Occipital lobe (tissue), 1 donor: ENCODE measurements at regions not wholly inside any gene's neighbourhood (a gene's known extent, or its start where the extent isn't known, plus 50 kb on each side); places are given as distances from the start of the nearest gene placed in this dataset.
"Not testable (repeated sequence)": the region's sequence is repeated elsewhere in the genome, so short reads cannot be mapped to it uniquely, and the experiment has no call there.

Source experiments
- DNase-seq: peaks from one replicate; lab custom pipeline; 2025; lab: John Stamatoyannopoulos, UW

GRCh38 chr4:159551281-159551680, 448.4 kb downstream of the RAPGEF2 start:
- no peak for DNase-seq

GRCh38 chr4:159552979-159553768, 450.3 kb downstream of the RAPGEF2 start:
- no peak for DNase-seq

- DNase-seq: no peak
These were observed 453.0 kb downstream of the RAPGEF2 start for GRCh38 chr4:159555873-159556272.

- no peak for DNase-seq
These were observed 459.5 kb downstream of the RAPGEF2 start for GRCh38 chr4:159562366-159562765.

- no peak for DNase-seq
These were observed 460.4 kb downstream of the RAPGEF2 start for GRCh38 chr4:159563257-159563656.

- no peak for DNase-seq
These were observed 461.7 kb downstream of the RAPGEF2 start for GRCh38 chr4:159564615-159565014.

- DNase-seq: no peak
These were observed 463.9 kb downstream of the RAPGEF2 start for GRCh38 chr4:159566786-159567185.

- no peak for DNase-seq
These were observed 474.4 kb downstream of the RAPGEF2 start for GRCh38 chr4:159577241-159577640.

GRCh38 chr4:159582685-159583084, 479.8 kb downstream of the RAPGEF2 start:
- no peak for DNase-seq

- no peak for DNase-seq
These were observed 490.1 kb downstream of the RAPGEF2 start for GRCh38 chr4:159592898-159593556.

GRCh38 chr4:159593681-159594080, 490.8 kb downstream of the RAPGEF2 start:
- DNase-seq: no peak

GRCh38 chr4:159594576-159594975, 491.7 kb downstream of the RAPGEF2 start:
- DNase-seq: no peak

- not testable (repeated sequence) for DNase-seq
These were observed 492.2 kb downstream of the RAPGEF2 start for GRCh38 chr4:159595101-159595500.

- DNase-seq: no peak
These were observed 495.7 kb downstream of the RAPGEF2 start for GRCh38 chr4:159598602-159599001.

GRCh38 chr4:159600061-159600460, 497.2 kb downstream of the RAPGEF2 start:
- DNase-seq: no peak

- DNase-seq: no peak
These were observed 501.9 kb downstream of the RAPGEF2 start for GRCh38 chr4:159604781-159605180.

- no peak for DNase-seq
These were observed 504.0 kb downstream of the RAPGEF2 start for GRCh38 chr4:159606835-159607234.

GRCh38 chr4:159607809-159608208, 504.9 kb downstream of the RAPGEF2 start:
- DNase-seq: no peak

GRCh38 chr4:159608436-159608835, 505.6 kb downstream of the RAPGEF2 start:
- no peak for DNase-seq

- DNase-seq: no peak
These were observed 529.2 kb downstream of the RAPGEF2 start for GRCh38 chr4:159632031-159632430.

GRCh38 chr4:159639671-159640323, 536.9 kb downstream of the RAPGEF2 start:
- no peak for DNase-seq

- DNase-seq: no peak
These were observed 546.4 kb downstream of the RAPGEF2 start for GRCh38 chr4:159649237-159649636.

GRCh38 chr4:159652871-159653270, 550.0 kb downstream of the RAPGEF2 start:
- no peak for DNase-seq
